ENCODE measurements at regions not wholly inside any gene's neighbourhood (a gene's known extent, or its start where the extent isn't known, plus 50 kb on each side); places are given as distances from the start of the nearest gene placed in this dataset.

DNA sequence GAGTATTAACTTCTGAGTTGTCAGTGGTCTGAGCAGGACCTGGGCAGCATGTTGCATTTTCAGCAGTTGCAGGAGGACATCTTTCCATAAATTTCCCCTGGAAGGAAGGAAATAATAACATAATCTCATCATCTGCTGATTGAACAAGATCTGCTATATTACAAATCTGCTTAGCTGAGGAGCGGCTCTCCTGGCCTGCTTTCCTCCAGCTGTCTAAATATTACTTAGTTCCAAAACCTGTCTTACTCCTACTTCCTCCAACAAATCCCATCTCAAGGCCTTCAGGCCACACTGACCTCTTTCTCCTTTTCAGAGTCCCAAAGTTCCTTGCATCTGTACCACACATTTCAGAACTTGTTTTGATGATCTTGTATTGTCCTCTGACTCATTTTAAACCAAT, 364.4 kb upstream of the MCTP2 start:
- Histone ChIP-seq H3K79me2 (ENCODE audit: insufficient read depth, low read length) (no peaks in the 10 kb centered on the region), H2AFZ (ENCODE audit: low read depth, low read length, poor library complexity, severe bottlenecking) (no peak overlapping the region), H3K9me3 (ENCODE audit: control insufficient read depth in 1 of 2, insufficient read depth in 1 of 2, low read depth in 1 of 2, low read length in 2 of 2) (peaks cover 0 to 16% of the 10 kb centered on the region in 2 experiments; a peak in 1 of 4 replicates), H3K4me1 (ENCODE audit: control insufficient read depth in 1 of 2, insufficient read depth in 2 of 2, low read length in 2 of 2) (no peaks in the 10 kb centered on the region), H4K20me1 (ENCODE audit: insufficient read depth) (no peaks in the 10 kb centered on the region), H3K36me3 (ENCODE audit: control insufficient read depth in 1 of 2, insufficient read depth in 2 of 2, low read length in 2 of 2) (no peaks in the 10 kb centered on the region), H3K4me2 (ENCODE audit: low read length) (no peak overlapping the region), H3K27ac (ENCODE audit: low read depth, low read length) (no peak overlapping the region), H3K4me3 (replicated peaks in 1 of 2; ENCODE audit: low read depth in 1 of 2, low read length in 2 of 2) (no peak overlapping the region), H3K27me3 (ENCODE audit: insufficient read depth, low read length) (no peaks in the 10 kb centered on the region), H3K9me2 (ENCODE audit: insufficient read depth) (no peaks in the 10 kb centered on the region), H3K9ac (ENCODE audit: low read length) (no peak overlapping the region)
- DNase-seq (ENCODE audit: low read depth, low spot score): no peak
- no TSS peak for BruUV-seq (replicated peaks)
- RAD21 ChIA-PET (ENCODE audit: low non-redundant PET in 1 of 2, low total read pairs in 2 of 2, uncharacterized antibody in 2 of 2, unreplicated experiment in 2 of 2): no interaction called here
- intact Hi-C loops (cut with micrococcal nuclease): no loop called here
- no peak for ATAC-seq
- CTCF ChIA-PET: no interaction called here
- POLR2A ChIA-PET: no interaction called here
- TF ChIP-seq, protein P1, sequence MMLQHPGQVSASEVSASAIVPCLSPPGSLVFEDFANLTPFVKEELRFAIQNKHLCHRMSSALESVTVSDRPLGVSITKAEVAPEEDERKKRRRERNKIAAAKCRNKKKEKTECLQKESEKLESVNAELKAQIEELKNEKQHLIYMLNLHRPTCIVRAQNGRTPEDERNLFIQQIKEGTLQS (IDR thresholded peaks at IDR 0.05): no peak
- TF ChIP-seq CBX3 (IDR thresholded peaks at IDR 0.05; ENCODE audit: low read depth) (no peak), CEBPB (IDR thresholded peaks at IDR 0.05; ENCODE audit: low read depth) (no peak), JUND (IDR thresholded peaks at IDR 0.05) (no peak), POLR2A (IDR thresholded peaks at IDR 0.05; ENCODE audit: borderline replicate concordance, extremely low read depth, insufficient read depth, insufficient read length) (no peak), EZH2phosphoT487 (IDR thresholded peaks at IDR 0.05; ENCODE audit: borderline replicate concordance) (no peak), EGR1 (IDR thresholded peaks at IDR 0.05; ENCODE audit: low read depth) (no peak), EZH2 (IDR thresholded peaks at IDR 0.05) (no peak), ELF1 (IDR thresholded peaks at IDR 0.05; ENCODE audit: borderline replicate concordance, low read depth) (no peak), SRF (IDR thresholded peaks at IDR 0.05; ENCODE audit: low read depth) (no peak), POLR2AphosphoS5 (IDR thresholded peaks at IDR 0.05; ENCODE audit: low read depth, low read length) (no peak), ZFX (IDR thresholded peaks at IDR 0.05) (no peak)
- TF ChIP-seq, protein P2, sequence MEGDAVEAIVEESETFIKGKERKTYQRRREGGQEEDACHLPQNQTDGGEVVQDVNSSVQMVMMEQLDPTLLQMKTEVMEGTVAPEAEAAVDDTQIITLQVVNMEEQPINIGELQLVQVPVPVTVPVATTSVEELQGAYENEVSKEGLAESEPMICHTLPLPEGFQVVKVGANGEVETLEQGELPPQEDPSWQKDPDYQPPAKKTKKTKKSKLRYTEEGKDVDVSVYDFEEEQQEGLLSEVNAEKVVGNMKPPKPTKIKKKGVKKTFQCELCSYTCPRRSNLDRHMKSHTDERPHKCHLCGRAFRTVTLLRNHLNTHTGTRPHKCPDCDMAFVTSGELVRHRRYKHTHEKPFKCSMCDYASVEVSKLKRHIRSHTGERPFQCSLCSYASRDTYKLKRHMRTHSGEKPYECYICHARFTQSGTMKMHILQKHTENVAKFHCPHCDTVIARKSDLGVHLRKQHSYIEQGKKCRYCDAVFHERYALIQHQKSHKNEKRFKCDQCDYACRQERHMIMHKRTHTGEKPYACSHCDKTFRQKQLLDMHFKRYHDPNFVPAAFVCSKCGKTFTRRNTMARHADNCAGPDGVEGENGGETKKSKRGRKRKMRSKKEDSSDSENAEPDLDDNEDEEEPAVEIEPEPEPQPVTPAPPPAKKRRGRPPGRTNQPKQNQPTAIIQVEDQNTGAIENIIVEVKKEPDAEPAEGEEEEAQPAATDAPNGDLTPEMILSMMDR (IDR thresholded peaks at IDR 0.05 in 2 of 3, conservative IDR thresholded peaks at IDR 0.05 in 1 of 3; ENCODE audit: borderline replicate concordance in 1 of 3, insufficient read depth in 1 of 3, low read depth in 2 of 3, low read length in 2 of 3): no peak
- TF ChIP-seq, protein P3, sequence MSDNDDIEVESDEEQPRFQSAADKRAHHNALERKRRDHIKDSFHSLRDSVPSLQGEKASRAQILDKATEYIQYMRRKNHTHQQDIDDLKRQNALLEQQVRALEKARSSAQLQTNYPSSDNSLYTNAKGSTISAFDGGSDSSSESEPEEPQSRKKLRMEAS (IDR thresholded peaks at IDR 0.05): no peak
